BLaER1 treated with 17β-estradiol and CSF1 and Interleukin-3, amounts not matched to agents 10 nM and 100 nM (cell line): ENCODE measurements at regions not wholly inside any gene's neighbourhood (a gene's known extent, or its start where the extent isn't known, plus 50 kb on each side); places are given as distances from the start of the nearest gene placed in this dataset.

Experiments
- H3K27ac ChIP-seq, 11 experiments: shearing (Covaris generic); formaldehyde crosslinking; 2 replicates each; pipeline ENCODE4 v1.8.1; 2022
- H3K27me3 ChIP-seq, 11 experiments: shearing (Covaris generic); formaldehyde crosslinking; 2 replicates each; pipeline ENCODE4 v1.8.1; 2022
- H3K36me3 ChIP-seq, 11 experiments: shearing (Covaris generic); formaldehyde crosslinking; 2 replicates each; pipeline ENCODE4 v1.8.1; 2022
- H3K4me1 ChIP-seq, 10 experiments: shearing (Covaris generic); formaldehyde crosslinking; 2 replicates each; pipeline ENCODE4 v1.8.1; 2022
- H3K4me2 ChIP-seq, 11 experiments: shearing (Covaris generic); formaldehyde crosslinking; 2 replicates each; pipeline ENCODE4 v1.8.1; 2022
- H3K4me3 ChIP-seq, 10 experiments: shearing (Covaris generic); formaldehyde crosslinking; 2 replicates each; pipeline ENCODE4 v1.8.1; 2022
- H3K9ac ChIP-seq, 11 experiments: shearing (Covaris generic); formaldehyde crosslinking; 2 replicates each; pipeline ENCODE4 v1.8.1; 2022
- H3K9me3 ChIP-seq, 11 experiments: shearing (Covaris generic); formaldehyde crosslinking; replicated peaks in 1 of 11; 2 replicates each; pipeline ENCODE4 v1.8.1; 2022
- H4K20me1 ChIP-seq, 11 experiments: shearing (Covaris generic); formaldehyde crosslinking; 2 replicates each; pipeline ENCODE4 v1.8.1; 2022
- Cebpa-rat ChIP-seq, 11 experiments: shearing (Covaris generic); IDR thresholded peaks; 2 replicates each; pipeline ENCODE4 v1.8.1; 2022

DNA sequence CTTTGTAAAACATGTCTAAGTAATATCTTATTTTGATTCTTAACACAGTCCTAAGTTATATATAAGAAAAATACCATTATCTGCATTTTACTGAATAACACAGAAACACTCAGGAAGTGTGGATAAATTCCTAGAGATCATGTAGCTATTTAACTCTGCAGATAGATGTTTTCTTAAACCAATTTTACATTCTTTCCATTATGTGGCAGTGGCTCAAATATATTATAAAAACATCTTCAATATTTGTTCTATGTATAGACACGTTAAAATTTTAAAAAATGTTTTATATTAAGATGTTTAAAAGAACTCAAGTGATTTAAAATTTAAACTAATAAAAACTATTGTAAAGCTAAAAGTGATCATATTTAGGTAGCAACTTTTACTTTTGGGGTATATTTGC lies 683.8 kb downstream of the DIPK2A start:
- Histone ChIP-seq H3K27me3 (no peaks in the 10 kb centered on the region), H3K9me3 (no peaks in the 10 kb centered on the region), H3K27ac (no peak overlapping the region), H4K20me1 (no peaks in the 10 kb centered on the region), H3K9ac (no peak overlapping the region), H3K4me3 (no peak overlapping the region), H3K4me2 (no peak overlapping the region), H3K36me3 (no peaks in the 10 kb centered on the region), H3K4me1 (peaks cover 0 to 23% (median 0%) of the 10 kb centered on the region in 10 experiments; a peak in 8 of 20 replicates)
- no peak for TF ChIP-seq Cebpa-rat (IDR thresholded peaks at IDR 0.05)

DNA sequence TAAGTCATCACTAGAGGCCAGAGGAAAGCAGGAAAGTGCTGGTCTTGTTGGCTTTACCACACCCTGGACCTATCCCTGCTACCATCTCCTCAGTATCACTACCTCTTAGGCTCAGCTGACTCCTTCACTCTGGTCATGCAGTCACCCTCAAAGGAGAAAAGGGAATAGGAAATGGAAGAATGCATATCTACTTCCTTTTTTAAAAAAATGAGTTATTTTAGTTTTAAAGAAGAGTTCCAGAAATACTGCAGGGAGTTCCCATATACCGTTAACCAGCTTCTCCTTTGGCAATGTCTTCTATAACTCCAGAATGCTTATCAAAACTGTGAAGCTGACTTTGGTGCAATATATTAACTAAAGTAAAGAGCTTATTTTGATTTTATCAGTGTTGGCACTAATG lies 688.6 kb downstream of the DIPK2A start:
- Histone ChIP-seq H3K27ac (peak overlapping the region in 2 of 11 experiments; percentile 8 to 32; a peak in 3 of 22 replicates), H3K4me3 (no peak overlapping the region), H3K27me3 (no peaks in the 10 kb centered on the region), H3K9me3 (peaks cover 3 to 13% (median 8%) of the 10 kb centered on the region in 11 experiments), H4K20me1 (no peaks in the 10 kb centered on the region), H3K4me2 (peak overlapping the region in 4 of 11 experiments; percentile 19 to 55 (median 47); a peak in 8 of 22 replicates), H3K4me1 (peaks cover 0 to 32% (median 0%) of the 10 kb centered on the region in 10 experiments; a peak in 8 of 20 replicates), H3K9ac (no peak overlapping the region), H3K36me3 (no peaks in the 10 kb centered on the region)
- no peak for TF ChIP-seq Cebpa-rat (IDR thresholded peaks at IDR 0.05)

DNA sequence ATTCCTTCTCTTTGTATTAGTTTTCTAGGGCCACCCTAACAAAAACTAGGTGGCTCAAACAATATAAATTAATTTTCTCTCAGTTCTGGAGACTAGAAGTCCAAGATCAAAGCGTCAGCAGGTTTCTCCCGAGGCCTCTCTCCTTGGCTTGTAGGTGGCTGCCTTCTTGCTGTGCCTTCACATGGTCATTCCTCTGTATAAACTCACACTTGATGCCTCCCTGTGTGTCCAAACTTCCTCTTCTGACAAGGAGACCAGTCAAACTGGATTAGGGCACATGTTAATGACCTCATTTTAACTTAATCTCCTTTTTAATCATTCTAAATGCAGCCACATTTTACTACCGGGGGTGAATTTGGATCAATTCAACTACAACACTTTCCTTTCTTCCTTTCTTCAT lies 691.1 kb downstream of the DIPK2A start:
- TF ChIP-seq Cebpa-rat (IDR thresholded peaks at IDR 0.05), result no peak
- H3K9ac ChIP-seq, result no peak overlapping the region
- H3K4me3 ChIP-seq, result no peak overlapping the region
- H3K9me3 ChIP-seq, result peaks cover 17 to 29% (median 24%) of the 10 kb centered on the region in 11 experiments
- no peak overlapping the region for H3K27ac ChIP-seq
- peaks cover 0 to 32% (median 0%) of the 10 kb centered on the region in 10 experiments; a peak in 8 of 20 replicates for H3K4me1 ChIP-seq
- no peaks in the 10 kb centered on the region for H3K36me3 ChIP-seq
- H4K20me1 ChIP-seq, result no peaks in the 10 kb centered on the region
- H3K4me2 ChIP-seq, result peak overlapping the region in 1 of 11 experiments; percentile 39; a peak in 1 of 22 replicates
- no peaks in the 10 kb centered on the region for H3K27me3 ChIP-seq

DNA sequence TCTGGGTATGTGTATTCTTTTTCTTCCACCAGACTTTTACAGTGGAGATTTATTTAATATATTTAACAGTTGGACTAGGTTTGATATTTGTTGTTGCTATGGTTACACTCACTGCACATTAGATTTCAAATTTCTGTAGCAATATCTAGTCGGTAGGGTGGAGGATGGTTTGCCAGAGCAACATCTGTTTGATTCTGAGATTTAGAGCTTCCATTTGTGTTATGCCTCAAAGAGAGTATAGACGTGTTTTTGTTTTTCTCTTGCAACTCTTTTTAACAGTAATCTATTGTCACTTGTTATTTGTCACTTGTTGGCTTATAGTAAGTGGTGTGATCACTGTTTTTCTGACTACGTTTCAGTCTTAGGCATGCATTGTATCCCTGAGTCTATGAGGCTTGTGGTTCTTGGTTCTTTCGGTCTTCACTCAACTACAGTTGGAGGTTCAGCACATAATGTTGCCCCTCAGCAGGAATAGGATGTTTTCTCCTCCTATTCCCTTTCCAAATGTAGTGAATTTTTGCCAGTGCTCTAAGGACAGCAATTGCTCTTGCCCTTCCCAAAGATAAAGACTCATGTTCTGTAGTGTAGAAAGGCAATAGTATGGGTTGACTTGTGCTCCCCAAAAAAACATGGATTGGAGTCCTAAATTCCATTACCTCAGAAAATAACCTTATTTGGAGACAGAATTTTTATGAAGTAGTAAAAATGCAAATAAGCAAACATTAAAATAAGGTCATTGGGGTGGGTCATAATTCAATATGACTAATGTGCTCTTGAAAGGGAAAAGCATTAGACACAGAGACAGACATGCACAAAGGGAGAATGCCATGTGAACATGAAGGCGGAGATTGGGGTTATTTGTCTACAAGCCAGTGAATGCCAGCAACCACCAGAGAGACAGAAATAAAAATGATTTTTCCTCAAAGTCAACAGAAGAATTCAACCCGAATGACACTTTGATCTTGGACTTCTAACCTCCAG lies 692.1 kb downstream of the DIPK2A start:
- peaks cover 0 to 32% (median 0%) of the 10 kb centered on the region in 10 experiments; a peak in 8 of 20 replicates for H3K4me1 ChIP-seq
- no peaks in the 10 kb centered on the region for H4K20me1 ChIP-seq
- no peak overlapping the region for H3K27ac ChIP-seq
- TF ChIP-seq Cebpa-rat (IDR thresholded peaks at IDR 0.05), result no peak
- no peaks in the 10 kb centered on the region for H3K36me3 ChIP-seq
- no peaks in the 10 kb centered on the region for H3K27me3 ChIP-seq
- H3K4me3 ChIP-seq, result no peak overlapping the region
- H3K4me2 ChIP-seq, result no peak overlapping the region
- H3K9me3 ChIP-seq, result peaks cover 17 to 29% (median 24%) of the 10 kb centered on the region in 11 experiments
- H3K9ac ChIP-seq, result no peak overlapping the region

DNA sequence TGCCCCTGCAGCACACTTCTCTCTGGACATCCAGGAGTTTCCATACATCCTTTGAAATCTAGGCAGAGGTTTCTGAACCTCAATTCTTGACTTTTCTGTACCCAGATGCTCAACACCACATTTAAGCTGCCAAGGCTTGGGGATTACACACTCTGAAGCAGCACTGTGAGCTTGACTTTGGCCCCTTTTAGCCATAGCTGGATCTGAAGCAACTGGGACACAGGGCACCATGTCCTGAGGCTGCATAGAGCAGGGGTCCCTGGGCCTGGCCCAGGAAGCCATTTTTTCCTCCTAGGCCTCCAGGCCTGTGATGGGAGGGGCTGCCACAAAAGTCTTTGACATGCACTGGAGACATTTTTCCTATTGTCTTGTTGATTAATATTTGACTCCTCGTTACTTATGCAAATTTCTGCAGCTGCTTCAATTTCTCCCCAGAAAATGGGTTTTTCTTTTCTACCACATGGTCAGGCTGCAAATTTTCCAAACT lies 694.0 kb downstream of the DIPK2A start:
- no peak overlapping the region for H3K4me2 ChIP-seq
- peaks cover 0 to 13% (median 0%) of the 10 kb centered on the region in 10 experiments; a peak in 8 of 20 replicates for H3K4me1 ChIP-seq
- no peak for TF ChIP-seq Cebpa-rat (IDR thresholded peaks at IDR 0.05)
- H3K9me3 ChIP-seq, result peaks cover 17 to 29% (median 24%) of the 10 kb centered on the region in 11 experiments
- no peak overlapping the region for H3K9ac ChIP-seq
- no peaks in the 10 kb centered on the region for H4K20me1 ChIP-seq
- no peak overlapping the region; a peak in 1 of 20 replicates for H3K4me3 ChIP-seq
- H3K36me3 ChIP-seq, result no peaks in the 10 kb centered on the region
- no peak overlapping the region for H3K27ac ChIP-seq
- no peaks in the 10 kb centered on the region for H3K27me3 ChIP-seq

DNA sequence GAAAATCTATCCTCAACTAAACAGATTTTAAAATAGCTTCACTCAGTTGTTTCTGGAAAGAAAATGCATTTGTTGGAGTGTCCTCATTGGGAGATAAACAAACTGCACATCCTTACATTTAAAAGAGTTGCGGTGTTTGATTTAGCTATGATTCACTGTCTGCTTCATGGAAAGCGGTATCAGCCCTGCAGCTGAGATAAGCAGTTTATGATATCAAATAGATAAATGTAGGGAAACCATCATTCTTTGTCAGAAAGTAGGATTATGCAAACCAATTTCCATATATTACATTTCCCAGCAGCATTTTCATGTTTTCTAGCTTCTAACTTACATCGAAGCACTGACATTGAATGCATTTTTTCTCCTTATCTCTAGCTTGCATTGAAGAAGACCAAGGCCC lies 698.9 kb downstream of the DIPK2A start:
- Histone ChIP-seq H3K27ac (no peak overlapping the region), H3K27me3 (no peaks in the 10 kb centered on the region), H3K4me1 (no peaks in the 10 kb centered on the region), H3K9me3 (peaks cover 10 to 14% (median 12%) of the 10 kb centered on the region in 11 experiments), H4K20me1 (no peaks in the 10 kb centered on the region), H3K4me3 (no peak overlapping the region), H3K9ac (no peak overlapping the region), H3K4me2 (no peak overlapping the region), H3K36me3 (no peaks in the 10 kb centered on the region)
- TF ChIP-seq Cebpa-rat (IDR thresholded peaks at IDR 0.05), result no peak

DNA sequence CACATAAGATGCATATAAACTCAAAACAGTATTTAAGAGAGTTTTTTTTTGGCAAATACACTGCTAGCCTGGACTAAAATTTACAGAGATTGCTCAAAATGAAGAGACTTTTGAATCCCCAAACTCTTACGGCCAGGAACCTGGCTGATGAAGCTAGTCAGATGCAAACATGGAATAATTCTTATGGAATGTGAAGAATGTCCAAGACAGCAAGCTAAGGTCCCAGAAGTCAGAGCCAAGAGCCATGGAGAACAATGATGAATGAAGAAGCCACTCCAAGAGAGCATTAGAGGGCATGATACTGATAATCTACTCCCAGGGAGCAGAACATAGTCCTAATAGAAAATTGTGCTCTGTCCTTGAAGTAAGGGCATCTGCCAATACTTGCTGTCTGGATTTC lies 705.5 kb downstream of the DIPK2A start:
- H3K9me3 ChIP-seq, result no peaks in the 10 kb centered on the region
- H3K36me3 ChIP-seq, result no peaks in the 10 kb centered on the region
- TF ChIP-seq Cebpa-rat (IDR thresholded peaks at IDR 0.05), result no peak
- H3K4me3 ChIP-seq, result no peak overlapping the region
- H3K4me2 ChIP-seq, result no peak overlapping the region
- no peak overlapping the region for H3K27ac ChIP-seq
- H3K27me3 ChIP-seq, result no peaks in the 10 kb centered on the region
- no peaks in the 10 kb centered on the region for H3K4me1 ChIP-seq
- H4K20me1 ChIP-seq, result no peaks in the 10 kb centered on the region
- no peak overlapping the region for H3K9ac ChIP-seq

DNA sequence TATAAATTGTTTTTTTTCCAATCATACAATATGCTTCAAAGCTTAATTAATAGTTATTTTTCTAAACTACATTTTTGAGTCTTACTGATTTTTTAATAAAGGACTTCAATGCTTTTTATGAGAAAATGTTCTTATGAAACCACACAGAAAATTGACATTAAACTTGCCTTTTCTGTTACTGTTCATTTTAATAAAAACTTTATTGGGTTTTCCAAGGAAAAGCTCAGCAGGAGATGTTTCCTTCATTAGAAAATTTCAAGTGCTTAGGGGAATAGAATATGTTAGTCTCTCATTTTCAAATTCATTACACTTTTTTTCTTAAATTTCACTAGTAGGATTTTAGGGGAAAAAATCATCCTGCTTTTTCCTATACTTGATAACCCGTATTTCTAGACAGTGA lies 711.4 kb downstream of the DIPK2A start:
- no peaks in the 10 kb centered on the region for H3K36me3 ChIP-seq
- H3K4me3 ChIP-seq, result no peak overlapping the region
- H3K27ac ChIP-seq, result no peak overlapping the region

DNA sequence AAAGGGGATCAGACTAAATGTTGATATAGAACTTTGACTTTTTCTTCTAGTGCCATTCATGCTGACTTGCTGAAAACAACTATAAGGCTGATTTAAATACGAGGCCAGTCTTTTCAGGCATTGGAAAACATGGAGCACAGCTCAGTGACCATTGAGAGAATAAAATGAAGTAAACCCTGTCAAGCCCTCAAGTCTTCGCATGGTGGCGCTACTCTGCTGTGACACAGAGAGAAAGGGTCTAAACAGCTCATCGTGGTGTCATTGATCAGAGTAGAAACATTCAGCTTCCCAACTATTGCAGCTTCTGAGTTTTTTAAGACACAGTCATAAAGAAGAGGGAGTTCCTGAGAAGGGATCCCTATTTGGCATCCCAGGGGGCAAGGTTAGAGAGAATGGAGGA lies 716.2 kb downstream of the DIPK2A start:
- Histone ChIP-seq H3K36me3 (no peaks in the 10 kb centered on the region), H3K9me3 (no peaks in the 10 kb centered on the region), H3K4me2 (no peak overlapping the region), H4K20me1 (no peaks in the 10 kb centered on the region), H3K4me3 (no peak overlapping the region), H3K4me1 (no peaks in the 10 kb centered on the region), H3K27ac (no peak overlapping the region), H3K9ac (no peak overlapping the region), H3K27me3 (no peaks in the 10 kb centered on the region)
- TF ChIP-seq Cebpa-rat (IDR thresholded peaks at IDR 0.05), result no peak

More for the DNA sequence above, 711.4 kb downstream of the DIPK2A start:
- H3K4me1 ChIP-seq, result no peaks in the 10 kb centered on the region
- H3K27me3 ChIP-seq, result no peaks in the 10 kb centered on the region
- H3K4me2 ChIP-seq, result no peak overlapping the region
- TF ChIP-seq Cebpa-rat (IDR thresholded peaks at IDR 0.05), result no peak
- H3K9me3 ChIP-seq, result no peaks in the 10 kb centered on the region
- no peak overlapping the region for H3K9ac ChIP-seq
- H4K20me1 ChIP-seq, result no peaks in the 10 kb centered on the region
